Progenitor cell of endocrine pancreas (in vitro differentiated cells): ENCODE measurements at regions not wholly inside any gene's neighbourhood (a gene's known extent, or its start where the extent isn't known, plus 50 kb on each side); places are given as distances from the start of the nearest gene placed in this dataset.

ENCODE experiments used
- DNase-seq: peaks from one replicate; pipeline ENCODE4 v3.0.0; 2021; ENCODE audit warnings: low spot score; ENCODE audit not compliant: unreplicated experiment
- H3K27ac Mint-ChIP-seq: 2 replicates; pipeline ENCODE4 v1.8.0; 2021; ENCODE audit warnings: mild to moderate bottlenecking, moderate library complexity, mixed read lengths
- H3K27me3 Mint-ChIP-seq: 2 replicates; pipeline ENCODE4 v1.8.0; 2021; ENCODE audit warnings: mixed read lengths
- H3K36me3 Mint-ChIP-seq: 2 replicates; pipeline ENCODE4 v1.8.0; 2022; ENCODE audit warnings: mixed read lengths; ENCODE audit not compliant: insufficient read depth
- H3K4me1 Mint-ChIP-seq: 2 replicates; pipeline ENCODE4 v1.8.0; 2021; ENCODE audit warnings: low read depth, mixed read lengths
- H3K4me3 Mint-ChIP-seq: 2 replicates; pipeline ENCODE4 v1.8.0; 2021; ENCODE audit warnings: low read depth, mild to moderate bottlenecking, moderate library complexity, mixed read lengths
- H3K9me3 Mint-ChIP-seq: 2 replicates; pipeline ENCODE4 v1.8.0; 2021; ENCODE audit warnings: low read depth, mixed read lengths
- TF ChIP-seq, protein P1 (sequence below): fragments of 200-600 bp; sonication (generic); IDR thresholded peaks from one replicate; pipeline ENCODE4 v1.5.0; 2021; ENCODE audit warnings: antibody characterized with exemption, mild to moderate bottlenecking; ENCODE audit not compliant: unreplicated experiment

- Mint-ChIP-seq H3K4me3 (no peak overlapping the region), H3K36me3 (no peaks in the 10 kb centered on the region), H3K9me3 (no peaks in the 10 kb centered on the region), H3K27me3 (no peaks in the 10 kb centered on the region), H3K27ac (no peak overlapping the region), H3K4me1 (no peaks in the 10 kb centered on the region)
- TF ChIP-seq, protein P1, sequence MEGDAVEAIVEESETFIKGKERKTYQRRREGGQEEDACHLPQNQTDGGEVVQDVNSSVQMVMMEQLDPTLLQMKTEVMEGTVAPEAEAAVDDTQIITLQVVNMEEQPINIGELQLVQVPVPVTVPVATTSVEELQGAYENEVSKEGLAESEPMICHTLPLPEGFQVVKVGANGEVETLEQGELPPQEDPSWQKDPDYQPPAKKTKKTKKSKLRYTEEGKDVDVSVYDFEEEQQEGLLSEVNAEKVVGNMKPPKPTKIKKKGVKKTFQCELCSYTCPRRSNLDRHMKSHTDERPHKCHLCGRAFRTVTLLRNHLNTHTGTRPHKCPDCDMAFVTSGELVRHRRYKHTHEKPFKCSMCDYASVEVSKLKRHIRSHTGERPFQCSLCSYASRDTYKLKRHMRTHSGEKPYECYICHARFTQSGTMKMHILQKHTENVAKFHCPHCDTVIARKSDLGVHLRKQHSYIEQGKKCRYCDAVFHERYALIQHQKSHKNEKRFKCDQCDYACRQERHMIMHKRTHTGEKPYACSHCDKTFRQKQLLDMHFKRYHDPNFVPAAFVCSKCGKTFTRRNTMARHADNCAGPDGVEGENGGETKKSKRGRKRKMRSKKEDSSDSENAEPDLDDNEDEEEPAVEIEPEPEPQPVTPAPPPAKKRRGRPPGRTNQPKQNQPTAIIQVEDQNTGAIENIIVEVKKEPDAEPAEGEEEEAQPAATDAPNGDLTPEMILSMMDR: no peak
- no peak for DNase-seq
These were observed 1707.2 kb upstream of the ACO1 start for GRCh38 chr9:30677221-30677620.

GRCh38 chr9:30688801-30689200 lies 1695.6 kb upstream of the ACO1 start:
- H3K27ac Mint-ChIP-seq: no peak overlapping the region
- no peak overlapping the region for H3K4me3 Mint-ChIP-seq
- H3K9me3 Mint-ChIP-seq: peaks cover 18% of the 10 kb centered on the region
- TF ChIP-seq, protein P1: no peak
- DNase-seq: no peak
- no peaks in the 10 kb centered on the region for H3K4me1 Mint-ChIP-seq
- no peaks in the 10 kb centered on the region for H3K36me3 Mint-ChIP-seq
- H3K27me3 Mint-ChIP-seq: no peaks in the 10 kb centered on the region

DNA sequence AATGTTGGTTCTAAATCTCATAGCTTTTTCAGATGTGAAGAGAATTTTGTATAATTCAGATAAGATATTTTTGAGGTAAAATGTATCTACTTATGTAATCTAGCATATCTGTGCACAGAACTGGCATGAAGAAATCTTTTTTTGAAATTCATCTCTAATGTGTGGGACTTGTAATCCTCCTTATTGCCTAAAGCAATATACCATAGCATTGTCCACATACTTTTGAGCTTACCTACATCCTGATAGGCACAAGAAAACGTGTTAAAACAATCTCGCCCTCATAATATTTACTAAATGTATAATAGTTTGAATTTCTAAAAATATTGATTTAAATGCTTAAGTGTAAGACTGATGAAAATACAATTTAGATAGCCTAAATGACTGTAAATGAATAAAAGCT lies 1686.5 kb upstream of the ACO1 start:
- TF ChIP-seq, protein P1: no peak
- no peak for DNase-seq
- H3K27ac Mint-ChIP-seq: no peak overlapping the region
- H3K36me3 Mint-ChIP-seq: no peaks in the 10 kb centered on the region
- peaks cover 7% of the 10 kb centered on the region for H3K9me3 Mint-ChIP-seq
- H3K4me1 Mint-ChIP-seq: no peaks in the 10 kb centered on the region
- H3K27me3 Mint-ChIP-seq: no peaks in the 10 kb centered on the region
- no peak overlapping the region for H3K4me3 Mint-ChIP-seq

- H3K36me3 Mint-ChIP-seq: no peaks in the 10 kb centered on the region
- H3K4me1 Mint-ChIP-seq: peaks cover 10% of the 10 kb centered on the region
- H3K9me3 Mint-ChIP-seq: peaks cover 4% of the 10 kb centered on the region
- DNase-seq: no peak
- H3K4me3 Mint-ChIP-seq: no peak overlapping the region
- no peaks in the 10 kb centered on the region for H3K27me3 Mint-ChIP-seq
- no peak overlapping the region for H3K27ac Mint-ChIP-seq
- TF ChIP-seq, protein P1: no peak
These were observed 1672.9 kb upstream of the ACO1 start for GRCh38 chr9:30711591-30711990.

DNA sequence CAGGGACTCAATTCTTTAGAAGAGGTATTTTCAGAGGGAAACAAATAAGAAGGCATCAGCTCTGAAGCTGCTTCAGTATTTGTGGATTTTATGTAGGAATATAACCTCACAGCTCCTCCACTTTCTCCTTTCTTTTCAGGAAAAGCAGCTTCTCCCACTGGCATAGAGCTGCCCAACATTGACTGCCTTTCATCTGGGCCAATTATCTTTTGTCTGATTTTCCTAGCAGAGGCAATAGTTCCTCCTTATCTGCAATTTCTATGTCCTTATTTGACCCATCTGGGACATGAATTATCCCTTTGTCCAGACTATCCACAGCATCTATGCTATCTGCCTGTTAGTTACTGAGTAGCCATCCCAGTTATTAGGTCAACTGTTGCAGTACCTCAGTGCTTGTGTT lies 1671.2 kb upstream of the ACO1 start:
- H3K27me3 Mint-ChIP-seq: no peaks in the 10 kb centered on the region
- peak overlapping the region; percentile 38 for H3K27ac Mint-ChIP-seq

More for the DNA sequence above, 1671.2 kb upstream of the ACO1 start:
- no peaks in the 10 kb centered on the region for H3K36me3 Mint-ChIP-seq
- DNase-seq: no peak
- H3K4me1 Mint-ChIP-seq: peaks cover 10% of the 10 kb centered on the region
- no peak overlapping the region for H3K4me3 Mint-ChIP-seq
- no peaks in the 10 kb centered on the region for H3K9me3 Mint-ChIP-seq
- TF ChIP-seq, protein P1: no peak
